NCI-H345 treated with DMSO at 0.1 percent for 48 hours (cell line): ENCODE measurements at regions not wholly inside any gene's neighbourhood (a gene's known extent, or its start where the extent isn't known, plus 50 kb on each side); places are given as distances from the start of the nearest gene placed in this dataset.
A peak's percentile ranks its signal among the peaks of the same experiment; 100 is the strongest.

ENCODE experiments used
- DNase-seq: peaks from one replicate; lab custom pipeline; 2025; ENCODE audit not compliant: unreplicated experiment; lab: John Stamatoyannopoulos, UW

DNA sequence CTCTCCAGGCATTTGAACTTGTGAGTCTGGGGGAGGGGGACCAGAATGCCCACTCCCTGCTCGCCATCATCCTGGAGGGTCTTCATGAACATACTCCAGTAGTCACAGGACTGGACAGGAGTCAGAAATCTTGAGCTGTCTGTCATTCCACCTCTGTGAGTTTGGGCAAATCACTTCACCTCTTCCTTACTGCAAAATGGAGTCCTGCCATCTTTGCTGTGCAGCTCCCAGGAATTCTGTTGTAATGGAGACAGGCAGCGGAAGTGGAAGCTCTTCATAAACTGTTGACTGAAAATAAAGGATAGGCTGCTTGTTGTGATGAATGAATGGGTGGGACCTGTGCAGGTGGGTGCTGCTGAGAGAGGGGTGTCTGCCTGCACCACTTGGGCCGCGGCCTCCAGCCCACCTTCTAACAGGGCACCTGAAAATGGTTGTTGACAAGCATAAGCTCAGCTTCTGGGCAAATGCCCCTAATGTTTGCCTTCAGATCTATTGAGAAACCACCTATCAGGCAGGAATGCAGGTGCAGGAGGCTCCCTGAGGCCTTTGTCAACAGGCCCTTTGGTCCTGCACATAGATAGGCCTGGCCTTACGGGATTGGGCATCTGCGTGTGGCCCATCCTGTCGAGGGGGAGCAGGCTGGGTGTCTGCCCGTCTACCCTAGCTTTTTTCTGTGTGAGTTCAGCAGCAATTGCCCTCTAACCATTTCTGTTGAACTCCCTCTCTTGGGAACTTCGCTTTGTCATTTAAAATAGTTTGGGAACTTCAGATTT, 321.0 kb downstream of the RPS6KC1 start:
- no peak for DNase-seq

- peak; percentile 31 for DNase-seq
Measured at GRCh38 chr1:213374369-213374768, 323.3 kb downstream of the RPS6KC1 start.

- no peak for DNase-seq
Measured at GRCh38 chr1:213375002-213375401, 324.0 kb downstream of the RPS6KC1 start.

DNA sequence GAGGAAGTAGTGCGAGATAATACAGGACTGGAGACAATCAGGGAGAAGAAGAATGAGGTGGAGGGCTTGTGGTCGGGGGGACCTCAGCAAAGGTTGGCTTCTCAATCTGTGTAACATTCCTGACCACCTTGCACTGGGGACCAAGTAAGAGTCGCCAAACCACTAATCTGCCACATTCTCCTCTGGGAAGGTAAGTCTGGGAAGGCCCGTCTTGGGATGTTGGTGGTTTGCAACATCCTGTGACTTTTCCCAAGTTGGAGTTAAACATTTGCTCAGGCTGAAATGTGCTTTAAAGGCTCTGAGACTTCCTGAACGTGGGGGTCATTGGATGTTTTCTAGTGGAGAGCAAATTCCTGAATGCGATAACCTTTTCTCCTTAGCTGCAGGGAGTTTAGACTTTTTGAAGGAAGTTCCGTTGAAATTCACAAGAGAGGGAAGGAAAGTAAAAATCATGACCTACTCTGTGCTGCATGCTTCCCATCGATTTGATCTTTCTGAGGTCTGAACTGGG, 325.9 kb downstream of the RPS6KC1 start:
- no peak for DNase-seq

DNA sequence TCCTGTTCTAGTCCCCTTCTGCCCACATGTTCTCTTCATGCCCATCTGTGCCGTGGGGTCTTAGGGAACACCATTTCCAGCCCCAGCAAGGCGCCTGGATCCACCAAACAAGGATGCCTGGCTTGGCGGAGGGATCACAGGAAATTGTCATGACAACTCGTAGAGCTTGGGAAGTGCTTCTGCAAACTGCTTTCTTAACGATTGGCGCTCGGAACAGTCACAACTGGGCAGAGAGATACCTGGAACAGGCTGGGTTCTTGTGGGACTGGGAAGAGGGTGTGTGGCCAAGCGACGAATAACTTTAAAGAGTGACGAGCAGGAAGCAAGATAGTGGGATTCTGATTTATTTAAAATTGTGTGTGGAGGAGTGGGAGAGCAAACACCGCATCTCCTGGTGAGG, 329.8 kb downstream of the RPS6KC1 start:
- DNase-seq = no peak

- peak; percentile 24 for DNase-seq
Measured at GRCh38 chr1:213381572-213382084, 330.6 kb downstream of the RPS6KC1 start.

DNA sequence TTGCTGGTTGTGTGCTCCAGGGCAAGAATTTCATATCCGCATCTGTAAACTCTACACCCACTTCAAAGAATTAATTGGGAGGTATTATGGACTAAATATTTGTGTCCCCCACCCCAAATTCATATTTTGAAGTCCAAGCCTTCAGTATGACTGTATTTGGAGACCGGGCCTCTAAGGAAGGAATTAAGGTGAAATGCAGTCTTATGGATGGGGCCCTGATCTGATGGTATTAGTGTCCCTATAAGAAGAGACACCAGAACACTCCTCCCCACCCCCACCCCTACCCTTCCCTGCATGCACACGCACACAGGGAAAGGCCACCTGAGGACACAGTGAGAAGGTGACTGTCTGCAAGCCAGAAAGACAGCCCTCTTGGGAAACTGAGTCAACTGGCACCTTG, 332.4 kb downstream of the RPS6KC1 start:
- DNase-seq = no peak

- no peak for DNase-seq
Measured at GRCh38 chr1:213385201-213385600, 334.2 kb downstream of the RPS6KC1 start.

GRCh38 chr1:213385806-213386324, 334.8 kb downstream of the RPS6KC1 start:
- DNase-seq = no peak

GRCh38 chr1:213387380-213388015, 336.5 kb downstream of the RPS6KC1 start:
- DNase-seq = no peak

GRCh38 chr1:213388199-213388598, 337.2 kb downstream of the RPS6KC1 start:
- DNase-seq = no peak

- DNase-seq = no peak
Measured at GRCh38 chr1:213389061-213389581, 338.1 kb downstream of the RPS6KC1 start.

DNA sequence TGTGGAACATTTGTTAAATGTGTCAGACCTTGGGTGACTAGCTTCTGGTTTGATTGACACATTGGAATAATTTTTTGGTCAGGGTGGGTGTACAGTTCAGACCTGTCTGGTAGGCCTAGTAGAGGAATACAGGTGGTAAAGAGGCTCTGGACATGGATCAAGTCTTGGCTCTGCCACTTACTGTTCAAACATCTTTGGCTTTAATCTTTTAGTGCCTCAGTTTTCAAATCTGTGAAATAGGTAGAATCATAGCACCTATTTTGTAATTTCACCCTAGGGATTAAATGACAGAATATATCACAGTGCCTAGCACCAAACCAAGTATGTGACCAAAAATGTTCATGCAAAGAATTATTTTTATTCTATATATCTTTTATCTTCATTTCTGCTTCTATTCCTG, 340.4 kb downstream of the RPS6KC1 start:
- DNase-seq = no peak

DNA sequence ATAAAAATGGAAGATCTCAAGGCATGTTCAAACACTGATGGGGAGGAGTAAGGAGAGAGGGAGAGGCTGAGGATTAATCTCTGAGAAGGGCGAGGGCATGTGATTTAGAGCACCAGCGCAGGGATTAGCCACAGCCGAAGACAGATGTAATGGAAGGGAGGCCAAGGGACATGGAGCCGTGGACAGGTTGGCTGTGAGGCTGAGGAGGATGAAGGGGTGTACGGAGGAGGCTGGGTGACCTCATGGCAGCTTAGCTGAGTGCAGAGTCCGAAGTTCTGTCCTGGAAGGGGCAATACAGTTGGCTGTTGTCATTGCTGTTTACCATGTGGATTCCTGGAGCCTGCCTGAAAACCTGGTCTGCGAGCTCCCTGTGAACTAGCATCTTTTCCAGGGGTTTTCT, 342.8 kb downstream of the RPS6KC1 start:
- no peak for DNase-seq

- no peak for DNase-seq
Measured at GRCh38 chr1:213394837-213395236, 343.8 kb downstream of the RPS6KC1 start.

DNA sequence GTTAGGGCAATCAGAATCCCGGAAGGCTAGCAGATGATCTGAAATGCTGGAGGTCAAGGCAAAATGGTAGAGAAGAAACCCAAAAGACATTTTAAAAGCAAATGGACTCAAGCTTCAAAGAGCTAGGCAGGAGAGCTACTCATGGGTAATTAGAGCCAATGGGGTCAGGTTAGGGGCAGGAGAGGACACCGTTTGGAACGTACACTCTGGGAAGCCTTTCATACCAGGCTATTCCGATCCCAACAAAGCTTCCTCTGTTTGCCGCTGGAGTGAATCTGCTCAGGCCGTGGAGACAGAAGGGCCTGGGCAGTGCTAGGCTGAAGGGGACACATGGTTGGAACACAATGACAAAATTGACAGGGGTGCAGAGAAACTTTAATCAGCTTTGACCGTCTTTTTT, 346.6 kb downstream of the RPS6KC1 start:
- no peak for DNase-seq

GRCh38 chr1:213399695-213400094, 348.7 kb downstream of the RPS6KC1 start:
- DNase-seq = no peak

GRCh38 chr1:213409208-213409631, 358.2 kb downstream of the RPS6KC1 start:
- no peak for DNase-seq

GRCh38 chr1:213409971-213410370, 358.9 kb downstream of the RPS6KC1 start:
- no peak for DNase-seq

DNA sequence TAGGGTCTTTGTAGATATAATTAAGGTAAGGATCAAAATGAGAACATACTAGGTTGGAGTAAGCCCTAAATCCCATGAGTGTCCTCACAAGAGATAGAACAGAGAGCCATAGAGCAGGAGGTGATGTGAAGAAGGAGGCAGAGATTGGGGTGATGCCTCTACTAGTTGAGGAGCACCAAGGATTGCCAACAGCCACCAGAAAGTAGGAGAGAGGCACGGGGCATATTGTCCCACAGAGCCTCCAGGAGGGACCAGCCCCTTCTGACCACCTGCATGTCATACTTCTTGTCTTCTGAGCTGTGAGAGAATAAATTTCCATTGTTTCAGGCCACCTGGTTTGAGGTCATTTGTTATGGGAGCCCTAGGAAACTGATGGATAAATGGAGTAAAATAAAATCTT, 363.3 kb downstream of the RPS6KC1 start:
- DNase-seq = no peak

DNA sequence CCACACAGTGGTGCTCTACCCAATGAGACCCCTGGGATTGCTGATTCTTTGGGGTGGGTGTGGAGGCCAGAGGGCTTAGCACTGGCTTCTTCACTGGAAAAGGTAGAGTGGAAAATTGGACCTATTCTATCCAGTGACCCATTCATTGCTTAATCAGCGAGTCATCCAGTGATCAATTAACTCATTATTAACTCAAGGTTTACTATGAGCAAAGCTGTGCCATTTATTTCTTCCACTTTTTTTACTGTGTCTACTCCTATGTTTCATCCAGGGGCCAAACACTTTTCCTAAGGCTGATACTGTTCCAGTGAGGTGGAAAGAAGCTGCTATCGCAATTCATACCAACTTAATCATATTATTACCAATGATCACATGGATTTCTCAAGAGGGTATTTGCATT, 363.9 kb downstream of the RPS6KC1 start:
- DNase-seq = no peak
